ENCODE measurements at regions not wholly inside any gene's neighbourhood (a gene's known extent, or its start where the extent isn't known, plus 50 kb on each side); places are given as distances from the start of the nearest gene placed in this dataset.

DNA sequence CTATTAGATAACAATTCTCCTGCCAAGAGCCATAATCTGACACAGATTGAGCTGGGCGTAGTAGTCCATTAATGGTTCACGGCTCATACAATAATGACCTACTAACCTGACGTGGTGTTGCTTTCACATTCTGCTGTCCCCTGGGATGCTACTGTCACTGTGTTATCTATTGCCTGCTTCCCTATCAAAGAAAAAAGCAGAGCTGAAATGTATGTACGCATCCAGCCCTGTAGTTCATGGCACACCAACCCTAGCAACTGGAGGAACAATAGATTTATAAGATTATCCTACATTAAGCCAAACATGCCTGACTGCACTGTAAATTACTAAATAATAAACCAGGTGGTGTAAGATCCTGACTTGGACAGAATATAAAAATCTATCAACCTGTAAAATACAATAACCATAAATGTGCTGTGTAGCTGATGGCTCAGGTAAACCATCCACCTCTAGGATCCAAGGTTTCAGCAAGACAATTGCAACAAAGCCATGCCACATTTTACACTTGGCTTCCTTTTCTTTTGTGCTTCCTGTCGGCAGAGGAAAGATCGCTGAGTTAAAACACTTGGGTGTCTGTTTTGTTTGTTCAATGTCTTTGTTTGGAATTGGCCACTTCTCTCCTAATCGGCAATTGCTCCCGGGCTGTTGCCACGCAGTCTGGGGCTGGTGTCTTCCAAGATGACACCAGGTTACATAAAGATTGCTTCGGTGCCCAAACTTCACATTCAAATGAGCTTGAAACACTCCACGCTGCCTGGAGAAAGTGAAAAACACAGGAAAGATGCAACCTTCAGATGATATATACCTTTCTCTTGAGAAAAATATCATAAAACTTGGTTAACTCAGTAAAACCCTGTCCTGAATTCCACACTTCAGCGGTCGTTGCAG lies 143.9 kb upstream of the MGMT start:
- TF ChIP-seq, protein P1, sequence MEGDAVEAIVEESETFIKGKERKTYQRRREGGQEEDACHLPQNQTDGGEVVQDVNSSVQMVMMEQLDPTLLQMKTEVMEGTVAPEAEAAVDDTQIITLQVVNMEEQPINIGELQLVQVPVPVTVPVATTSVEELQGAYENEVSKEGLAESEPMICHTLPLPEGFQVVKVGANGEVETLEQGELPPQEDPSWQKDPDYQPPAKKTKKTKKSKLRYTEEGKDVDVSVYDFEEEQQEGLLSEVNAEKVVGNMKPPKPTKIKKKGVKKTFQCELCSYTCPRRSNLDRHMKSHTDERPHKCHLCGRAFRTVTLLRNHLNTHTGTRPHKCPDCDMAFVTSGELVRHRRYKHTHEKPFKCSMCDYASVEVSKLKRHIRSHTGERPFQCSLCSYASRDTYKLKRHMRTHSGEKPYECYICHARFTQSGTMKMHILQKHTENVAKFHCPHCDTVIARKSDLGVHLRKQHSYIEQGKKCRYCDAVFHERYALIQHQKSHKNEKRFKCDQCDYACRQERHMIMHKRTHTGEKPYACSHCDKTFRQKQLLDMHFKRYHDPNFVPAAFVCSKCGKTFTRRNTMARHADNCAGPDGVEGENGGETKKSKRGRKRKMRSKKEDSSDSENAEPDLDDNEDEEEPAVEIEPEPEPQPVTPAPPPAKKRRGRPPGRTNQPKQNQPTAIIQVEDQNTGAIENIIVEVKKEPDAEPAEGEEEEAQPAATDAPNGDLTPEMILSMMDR (IDR thresholded peaks at IDR 0.05) = no peak
- TF ChIP-seq POLR2A (IDR thresholded peaks at IDR 0.05) = no peak

Data from uterus (tissue), 2 donors.